ENCODE measurements at regions not wholly inside any gene's neighbourhood (a gene's known extent, or its start where the extent isn't known, plus 50 kb on each side); places are given as distances from the start of the nearest gene placed in this dataset.

- Mint-ChIP-seq H3K4me3 (no peak overlapping the region), H3K36me3 (no peaks in the 10 kb centered on the region), H3K27me3 (ENCODE audit: low read depth in 2 of 2) (no peaks in the 10 kb centered on the region), H3K27ac (no peak overlapping the region), H3K9me3 (peaks cover 0 to 2% of the 10 kb centered on the region in 2 donors), H3K4me1 (no peaks in the 10 kb centered on the region)
- TF ChIP-seq CTCF (IDR thresholded peaks at IDR 0.05), result no peak
- Histone ChIP-seq H3K36me3 (ENCODE audit: control insufficient read depth, insufficient read depth, low read length) (no peaks in the 10 kb centered on the region), H3K27ac (ENCODE audit: low read length) (no peak overlapping the region), H3K9me3 (ENCODE audit: control insufficient read depth, insufficient read depth, low read length) (no peaks in the 10 kb centered on the region), H3K4me1 (ENCODE audit: control insufficient read depth, insufficient read depth, low read length) (no peaks in the 10 kb centered on the region), H3K4me3 (ENCODE audit: low read length) (no peak overlapping the region), H3K27me3 (ENCODE audit: control insufficient read depth, insufficient read depth, low read length) (no peaks in the 10 kb centered on the region)
- intact Hi-C loops (cut with micrococcal nuclease), result no loop called here
- DNase-seq, result no peak
- WGBS (ENCODE audit: insufficient coverage), result 67% methylated on average over 11 of the region's 11 CpGs
- ATAC-seq, result no peak
Observed at GRCh38 chr12:98062464-98063245, 452.7 kb upstream of the TMPO start.

- H3K4me1 Mint-ChIP-seq, result no peaks in the 10 kb centered on the region
- 85% methylated on average over 1 of the region's 2 CpGs for WGBS (ENCODE audit: insufficient coverage)
Observed at GRCh38 chr12:98064501-98064900, 450.9 kb upstream of the TMPO start.

GRCh38 chr12:98067795-98068194 is 447.6 kb upstream of the TMPO start:
- H3K4me3 Mint-ChIP-seq, result no peak overlapping the region

More at GRCh38 chr12:98064501-98064900, 450.9 kb upstream of the TMPO start:
- Histone ChIP-seq H3K36me3 (ENCODE audit: control insufficient read depth, insufficient read depth, low read length) (no peaks in the 10 kb centered on the region), H3K27ac (ENCODE audit: low read length) (no peak overlapping the region), H3K9me3 (ENCODE audit: control insufficient read depth, insufficient read depth, low read length) (no peaks in the 10 kb centered on the region), H3K27me3 (ENCODE audit: control insufficient read depth, insufficient read depth, low read length) (no peaks in the 10 kb centered on the region), H3K4me1 (ENCODE audit: control insufficient read depth, insufficient read depth, low read length) (no peaks in the 10 kb centered on the region), H3K4me3 (ENCODE audit: low read length) (no peak overlapping the region)
- TF ChIP-seq CTCF (IDR thresholded peaks at IDR 0.05), result no peak
- Mint-ChIP-seq H3K36me3 (no peaks in the 10 kb centered on the region), H3K4me3 (no peak overlapping the region), H3K27ac (no peak overlapping the region), H3K27me3 (ENCODE audit: low read depth in 2 of 2) (no peaks in the 10 kb centered on the region), H3K9me3 (peaks cover 0 to 2% of the 10 kb centered on the region in 2 donors)
- no peak for DNase-seq
- intact Hi-C loops (cut with micrococcal nuclease), result no loop called here
- no peak for ATAC-seq

More at GRCh38 chr12:98067795-98068194, 447.6 kb upstream of the TMPO start:
- intact Hi-C loops (cut with micrococcal nuclease), result no loop called here
- Histone ChIP-seq H3K4me1 (ENCODE audit: control insufficient read depth, insufficient read depth, low read length) (no peaks in the 10 kb centered on the region), H3K36me3 (ENCODE audit: control insufficient read depth, insufficient read depth, low read length) (no peaks in the 10 kb centered on the region), H3K4me3 (ENCODE audit: low read length) (no peak overlapping the region), H3K9me3 (ENCODE audit: control insufficient read depth, insufficient read depth, low read length) (no peaks in the 10 kb centered on the region), H3K27me3 (ENCODE audit: control insufficient read depth, insufficient read depth, low read length) (no peaks in the 10 kb centered on the region), H3K27ac (ENCODE audit: low read length) (no peak overlapping the region)
- peaks cover 0 to 2% of the 10 kb centered on the region in 2 donors for H3K9me3 Mint-ChIP-seq
- TF ChIP-seq CTCF (IDR thresholded peaks at IDR 0.05), result no peak
- no peak for DNase-seq
- WGBS (ENCODE audit: insufficient coverage), result 89% methylated on average over 6 of the region's 7 CpGs
- no peaks in the 10 kb centered on the region for H3K27me3 Mint-ChIP-seq (ENCODE audit: low read depth in 2 of 2)
- H3K27ac Mint-ChIP-seq, result no peak overlapping the region
- H3K36me3 Mint-ChIP-seq, result no peaks in the 10 kb centered on the region
- ATAC-seq, result no peak
- H3K4me1 Mint-ChIP-seq, result no peaks in the 10 kb centered on the region
